D721Med (cell line): ENCODE measurements at regions not wholly inside any gene's neighbourhood (a gene's known extent, or its start where the extent isn't known, plus 50 kb on each side); places are given as distances from the start of the nearest gene placed in this dataset.

Source experiments
- DNase-seq: peaks from one replicate; pipeline ENCODE4 v3.0.0; 2011; ENCODE audit warnings: low spot score; ENCODE audit not compliant: insufficient read length
- FAIRE-seq: peaks from 2 replicates; lab custom pipeline; 2011; peaks lifted over from hg19 to GRCh38; lab: Jason Lieb, UNC
- TF ChIP-seq, protein P1 (sequence below): IDR thresholded peaks from 2 replicates; pipeline ENCODE4 v1.5.1; 2012; ENCODE audit warnings: mild to moderate bottlenecking, control low read depth; ENCODE audit not compliant: insufficient read depth; ENCODE audit errors: missing control alignments

DNA sequence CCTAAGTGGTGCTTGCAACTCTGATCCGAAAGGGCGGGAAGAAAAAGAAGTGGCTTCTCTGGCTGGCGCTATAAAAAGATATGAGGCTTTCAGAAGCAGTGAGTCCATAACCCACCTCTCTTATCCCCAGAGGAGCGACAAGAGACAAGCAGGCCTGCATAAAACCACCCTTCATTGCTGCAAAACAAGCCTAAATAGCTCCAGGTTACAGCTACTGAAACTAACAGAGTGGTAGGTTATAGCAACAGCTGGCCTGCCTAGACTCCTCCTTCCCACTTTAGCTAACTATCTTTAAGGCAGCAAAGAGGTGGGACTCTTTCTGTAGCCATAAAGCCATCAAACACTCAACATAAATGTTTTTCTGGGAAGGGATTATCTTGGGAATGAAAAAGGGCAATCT, 245.0 kb upstream of the GPR101 start:
- TF ChIP-seq, protein P1, sequence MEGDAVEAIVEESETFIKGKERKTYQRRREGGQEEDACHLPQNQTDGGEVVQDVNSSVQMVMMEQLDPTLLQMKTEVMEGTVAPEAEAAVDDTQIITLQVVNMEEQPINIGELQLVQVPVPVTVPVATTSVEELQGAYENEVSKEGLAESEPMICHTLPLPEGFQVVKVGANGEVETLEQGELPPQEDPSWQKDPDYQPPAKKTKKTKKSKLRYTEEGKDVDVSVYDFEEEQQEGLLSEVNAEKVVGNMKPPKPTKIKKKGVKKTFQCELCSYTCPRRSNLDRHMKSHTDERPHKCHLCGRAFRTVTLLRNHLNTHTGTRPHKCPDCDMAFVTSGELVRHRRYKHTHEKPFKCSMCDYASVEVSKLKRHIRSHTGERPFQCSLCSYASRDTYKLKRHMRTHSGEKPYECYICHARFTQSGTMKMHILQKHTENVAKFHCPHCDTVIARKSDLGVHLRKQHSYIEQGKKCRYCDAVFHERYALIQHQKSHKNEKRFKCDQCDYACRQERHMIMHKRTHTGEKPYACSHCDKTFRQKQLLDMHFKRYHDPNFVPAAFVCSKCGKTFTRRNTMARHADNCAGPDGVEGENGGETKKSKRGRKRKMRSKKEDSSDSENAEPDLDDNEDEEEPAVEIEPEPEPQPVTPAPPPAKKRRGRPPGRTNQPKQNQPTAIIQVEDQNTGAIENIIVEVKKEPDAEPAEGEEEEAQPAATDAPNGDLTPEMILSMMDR = no peak
- no peak for DNase-seq
- no peak for FAIRE-seq

DNA sequence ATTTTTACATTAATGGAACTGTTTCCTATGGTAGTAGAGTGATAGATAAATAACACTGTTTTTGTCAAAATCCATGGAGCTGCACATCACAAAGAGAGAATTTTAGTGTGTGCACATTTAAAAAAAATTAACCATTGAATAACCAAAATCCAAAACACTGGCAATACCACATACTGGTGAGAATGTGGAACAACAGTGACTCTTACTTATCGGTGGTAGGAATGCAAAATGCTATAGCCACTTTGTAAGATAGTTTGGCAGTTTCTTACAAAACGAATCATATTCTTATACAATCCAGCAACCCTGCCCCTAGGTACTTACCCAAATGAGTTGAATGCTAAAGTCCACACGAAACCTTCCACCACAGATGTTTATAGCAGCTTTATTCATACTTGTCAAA, 229.6 kb upstream of the GPR101 start:
- DNase-seq (no peak), FAIRE-seq (no peak)
- TF ChIP-seq, protein P1 = no peak

DNA sequence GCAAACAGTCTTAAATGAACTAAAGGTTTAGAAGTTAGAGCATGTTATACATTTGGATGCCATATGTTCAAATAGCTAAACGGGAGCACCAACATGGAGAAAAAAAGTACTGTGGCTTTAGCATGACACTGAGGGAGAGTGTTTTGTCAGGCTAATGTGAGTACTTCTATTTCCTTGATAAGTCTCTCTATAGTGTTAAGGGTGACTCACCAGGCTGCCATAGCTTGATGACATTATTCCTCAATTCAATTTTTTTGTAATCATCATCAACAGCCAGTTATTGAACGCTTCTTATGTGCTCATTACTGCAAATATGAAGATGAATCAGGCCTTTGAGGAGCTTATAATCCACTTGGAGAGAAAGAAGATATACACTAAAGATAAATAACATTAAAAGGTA, 211.4 kb upstream of the GPR101 start:
- FAIRE-seq (no peak), DNase-seq (no peak)
- TF ChIP-seq, protein P1 = no peak

DNA sequence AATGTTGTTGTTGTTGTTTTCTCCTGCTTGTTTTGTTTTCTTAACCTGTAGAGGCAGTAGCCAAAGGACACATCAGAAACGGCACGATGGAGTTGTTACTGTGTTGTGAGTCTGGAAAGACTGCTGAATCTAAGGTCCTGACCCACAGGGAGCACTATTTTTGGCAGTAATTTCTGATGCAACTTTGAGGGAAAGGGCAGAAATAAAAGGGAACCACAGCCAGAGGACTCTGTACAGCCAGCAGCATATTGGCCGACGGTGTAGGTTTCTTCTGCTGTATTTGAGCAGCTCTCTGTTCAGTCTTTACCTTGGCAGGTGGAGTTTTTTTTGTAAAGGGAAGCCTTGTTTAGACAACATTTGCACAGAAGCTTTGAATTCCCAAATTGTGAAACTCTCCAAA, 203.0 kb upstream of the GPR101 start:
- DNase-seq (no peak), FAIRE-seq (no peak)
- TF ChIP-seq, protein P1 = no peak

DNA sequence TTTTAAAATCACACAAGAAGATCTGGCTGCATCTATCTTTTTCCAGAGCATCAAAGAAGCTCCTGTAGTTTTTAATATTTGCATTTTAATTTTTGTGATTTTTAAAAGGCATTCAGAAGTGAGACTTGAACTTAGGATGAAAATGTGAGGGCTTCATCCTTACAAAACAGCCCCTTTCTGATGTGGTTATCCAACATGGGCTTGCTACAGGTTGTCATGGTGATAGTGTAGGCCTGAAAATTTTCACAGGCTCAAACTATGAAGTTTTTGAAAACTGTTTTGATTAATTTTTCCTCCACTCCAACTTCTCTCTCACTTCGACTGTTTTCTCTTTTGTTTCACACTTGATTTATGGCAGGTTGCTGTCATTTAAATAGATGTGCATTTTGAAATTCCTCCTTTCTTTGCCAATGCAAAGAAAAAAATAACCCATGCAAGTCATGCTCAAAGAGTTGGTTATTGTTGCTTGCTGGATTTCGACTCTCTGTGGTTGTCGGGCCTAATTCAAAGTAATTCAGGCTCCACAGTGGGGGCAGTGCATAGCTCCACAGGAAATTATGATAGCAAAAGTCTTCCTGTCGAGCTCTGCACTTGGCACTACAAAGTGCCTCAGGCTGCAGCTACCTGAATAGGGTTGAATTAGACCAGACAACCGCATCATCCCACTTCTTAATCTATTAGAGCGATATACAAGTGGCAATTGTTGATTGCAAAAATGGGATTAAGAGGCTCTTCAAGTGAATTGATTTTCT, 201.0 kb upstream of the GPR101 start:
- TF ChIP-seq, protein P1 = no peak
- DNase-seq = no peak
- FAIRE-seq = no peak

DNA sequence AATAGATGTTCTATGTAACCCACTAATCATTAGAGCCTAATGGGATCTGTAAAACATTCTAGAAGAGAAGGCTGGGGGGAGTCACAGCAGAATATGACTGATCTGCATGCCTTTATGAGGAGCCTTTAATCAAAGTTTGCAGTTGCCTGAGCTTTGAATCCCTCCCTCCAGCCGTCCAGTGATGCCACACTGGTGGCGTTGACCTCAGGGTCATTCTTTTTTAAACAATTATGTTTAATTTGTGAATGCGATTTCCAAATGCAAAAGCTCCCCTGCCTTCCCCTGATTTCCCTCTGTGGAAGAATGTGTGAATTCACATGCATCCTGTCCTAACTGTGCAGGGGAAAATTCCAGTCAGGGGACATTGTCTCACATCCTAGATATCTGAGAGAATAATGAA, 199.7 kb upstream of the GPR101 start:
- FAIRE-seq = no peak
- TF ChIP-seq, protein P1 = no peak
- DNase-seq = no peak

DNA sequence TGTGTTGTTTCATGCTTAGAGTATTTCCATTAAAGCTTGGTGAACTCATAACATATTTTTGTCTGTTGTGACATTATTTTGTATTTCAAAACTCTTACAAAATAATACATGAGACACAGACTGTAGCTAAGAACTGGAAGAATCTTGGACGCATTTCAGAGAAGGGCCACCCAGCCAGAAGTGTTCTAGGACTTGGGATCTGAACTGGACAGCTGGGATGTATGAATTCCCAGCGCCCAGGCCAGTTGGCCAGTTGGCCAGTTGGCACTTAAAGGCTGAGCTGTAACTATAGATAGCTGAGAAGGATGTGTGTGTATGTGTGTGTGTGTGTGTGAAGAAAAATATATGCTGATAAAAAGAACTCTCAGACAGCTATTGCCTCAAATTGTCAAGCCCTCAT, 193.4 kb upstream of the GPR101 start:
- TF ChIP-seq, protein P1 = no peak
- FAIRE-seq = no peak
- DNase-seq = no peak
